HG02588 (cell line): ENCODE measurements at regions not wholly inside any gene's neighbourhood (a gene's known extent, or its start where the extent isn't known, plus 50 kb on each side); places are given as distances from the start of the nearest gene placed in this dataset.

Source experiments
- ATAC-seq: cut with Tn5 transposase; IDR thresholded peaks from one replicate; pipeline ENCODE4 v1.9.1; 2021; ENCODE audit warnings: mild to moderate bottlenecking, moderate library complexity; ENCODE audit not compliant: unreplicated experiment

- no peak for ATAC-seq
Measured at GRCh38 chr20:19807946-19808330, 49.9 kb downstream of the RIN2 start.

DNA sequence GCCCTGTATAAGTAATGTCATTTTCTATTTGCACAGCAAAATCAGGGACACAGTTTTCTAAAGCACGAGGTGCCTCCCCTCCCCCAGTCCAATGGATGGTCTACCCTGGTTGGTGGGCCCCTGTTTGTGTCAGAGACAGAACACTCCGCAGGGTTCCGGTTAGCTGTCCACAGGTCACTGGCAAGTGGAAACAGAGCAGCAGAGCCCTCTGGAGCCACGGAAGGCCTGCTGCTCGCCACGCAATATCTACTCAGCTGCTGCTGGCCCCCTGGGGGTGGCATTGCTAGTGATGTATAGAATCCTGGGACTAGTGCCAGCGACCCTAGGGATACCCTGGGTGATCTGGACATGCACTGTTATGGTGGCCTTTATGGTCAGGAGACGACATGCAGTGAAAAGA lies 50.4 kb downstream of the RIN2 start:
- ATAC-seq: no peak

DNA sequence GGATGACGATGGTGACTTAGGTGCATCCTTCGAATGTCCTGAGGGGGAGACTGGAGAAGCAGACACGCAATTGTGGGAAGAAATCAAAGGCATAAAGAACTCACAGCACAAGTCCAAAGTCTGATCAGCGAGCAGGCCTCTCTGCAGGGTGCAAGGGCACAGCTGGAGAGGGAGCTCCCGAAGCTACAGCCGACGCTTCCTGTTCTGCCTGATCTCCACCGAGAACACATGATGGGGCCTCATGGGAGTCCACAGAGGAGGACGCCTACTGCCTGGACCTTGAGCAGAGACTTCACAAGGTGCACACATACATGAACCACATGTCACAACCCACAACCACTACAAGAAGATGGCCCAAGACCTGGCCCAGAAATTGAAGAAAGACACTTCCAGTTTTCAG lies 51.4 kb downstream of the RIN2 start:
- no peak for ATAC-seq

- ATAC-seq: no peak
Measured at GRCh38 chr20:19811231-19811630, 53.2 kb downstream of the RIN2 start.

GRCh38 chr20:19812056-19812455 lies 54.0 kb downstream of the RIN2 start:
- no peak for ATAC-seq

DNA sequence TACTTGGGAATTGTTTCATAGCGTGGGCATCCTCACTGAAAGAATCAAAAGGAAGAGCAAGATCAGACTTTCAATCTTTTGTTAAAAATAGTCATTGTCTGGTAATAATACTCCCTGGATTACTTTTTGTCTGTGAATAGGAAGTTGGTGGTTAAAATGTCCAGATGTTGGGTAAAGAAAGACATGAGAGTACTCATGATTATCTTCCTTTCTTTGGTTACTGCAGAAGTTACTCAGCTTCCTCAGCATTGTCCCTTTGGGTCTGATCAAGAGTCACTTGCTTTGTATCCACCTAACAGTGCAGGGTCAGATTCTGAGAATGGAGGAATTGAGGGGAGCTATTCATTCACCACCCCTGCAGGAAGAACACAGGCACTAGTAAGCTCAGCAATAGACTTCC lies 54.6 kb downstream of the RIN2 start:
- no peak for ATAC-seq

GRCh38 chr20:19813846-19814640 lies 56.0 kb downstream of the RIN2 start:
- no peak for ATAC-seq

DNA sequence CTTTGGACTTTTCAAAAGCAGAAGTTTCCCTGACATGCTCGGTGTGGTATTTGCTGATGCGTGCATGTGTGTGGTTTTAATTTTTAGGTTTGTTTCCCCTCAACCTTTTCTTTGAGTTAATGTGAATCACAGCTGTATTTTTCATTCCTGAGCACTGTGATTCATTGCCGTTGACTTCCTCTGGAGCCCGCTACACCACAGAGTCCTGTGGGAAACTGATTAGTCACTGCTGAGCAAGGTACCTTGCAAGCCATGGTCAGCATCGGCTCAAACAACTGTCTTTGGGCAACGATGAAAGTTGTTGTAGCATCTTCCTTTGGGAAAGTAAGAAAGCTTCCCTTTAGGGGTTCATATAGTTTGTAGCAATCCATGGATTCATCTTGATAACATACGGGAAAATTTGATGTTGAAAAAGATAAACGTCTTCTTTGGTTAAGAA lies 57.5 kb downstream of the RIN2 start:
- no peak for ATAC-seq

GRCh38 chr20:19816386-19816785 lies 58.3 kb downstream of the RIN2 start:
- no peak for ATAC-seq

DNA sequence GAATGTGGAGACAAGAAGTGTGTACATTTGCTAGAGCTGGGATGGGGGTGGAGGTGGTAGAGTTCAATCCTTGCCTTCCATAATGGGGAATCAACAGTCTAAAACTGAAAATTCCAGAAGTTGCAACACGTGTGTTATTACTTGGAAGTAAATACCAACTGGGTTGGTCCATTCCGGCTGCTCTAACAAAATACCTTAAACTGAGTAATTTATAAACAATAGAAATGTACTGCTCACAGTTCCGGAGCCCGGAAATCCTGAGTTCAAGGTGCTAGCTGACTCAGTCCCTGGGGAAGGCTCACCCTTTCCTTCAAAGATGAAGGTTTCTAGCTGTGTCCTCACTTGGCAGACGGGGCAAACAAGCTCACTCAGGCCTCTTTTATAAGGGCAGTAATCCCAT lies 59.0 kb downstream of the RIN2 start:
- no peak for ATAC-seq

GRCh38 chr20:19819149-19819548 lies 61.1 kb downstream of the RIN2 start:
- ATAC-seq: no peak

GRCh38 chr20:19820555-19821211 lies 62.6 kb downstream of the RIN2 start:
- ATAC-seq: no peak

- no peak for ATAC-seq
Measured at GRCh38 chr20:19821606-19822005, 63.5 kb downstream of the RIN2 start.

DNA sequence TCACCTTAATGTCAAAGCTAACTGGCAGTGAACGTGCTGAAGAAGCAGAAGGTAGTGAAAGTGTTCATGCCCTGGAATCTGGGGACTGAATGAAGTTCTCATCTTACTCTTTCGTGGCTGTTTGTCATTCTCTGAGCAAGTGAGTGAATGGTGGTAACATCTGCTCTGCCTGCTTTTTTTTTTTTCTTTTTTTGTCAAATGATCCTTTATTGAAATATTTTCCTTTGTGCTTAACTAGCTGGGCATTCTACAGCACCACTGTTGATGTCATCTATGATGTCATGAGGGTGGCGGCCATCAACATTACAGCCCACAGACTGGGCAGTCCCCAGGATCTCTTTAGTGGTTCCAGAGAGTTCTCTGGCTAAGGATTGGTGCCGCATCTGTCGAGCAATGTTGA lies 65.2 kb downstream of the RIN2 start:
- ATAC-seq: no peak

GRCh38 chr20:19823971-19824370 lies 65.9 kb downstream of the RIN2 start:
- no peak for ATAC-seq

- no peak for ATAC-seq
Measured at GRCh38 chr20:19824861-19825260, 66.8 kb downstream of the RIN2 start.

DNA sequence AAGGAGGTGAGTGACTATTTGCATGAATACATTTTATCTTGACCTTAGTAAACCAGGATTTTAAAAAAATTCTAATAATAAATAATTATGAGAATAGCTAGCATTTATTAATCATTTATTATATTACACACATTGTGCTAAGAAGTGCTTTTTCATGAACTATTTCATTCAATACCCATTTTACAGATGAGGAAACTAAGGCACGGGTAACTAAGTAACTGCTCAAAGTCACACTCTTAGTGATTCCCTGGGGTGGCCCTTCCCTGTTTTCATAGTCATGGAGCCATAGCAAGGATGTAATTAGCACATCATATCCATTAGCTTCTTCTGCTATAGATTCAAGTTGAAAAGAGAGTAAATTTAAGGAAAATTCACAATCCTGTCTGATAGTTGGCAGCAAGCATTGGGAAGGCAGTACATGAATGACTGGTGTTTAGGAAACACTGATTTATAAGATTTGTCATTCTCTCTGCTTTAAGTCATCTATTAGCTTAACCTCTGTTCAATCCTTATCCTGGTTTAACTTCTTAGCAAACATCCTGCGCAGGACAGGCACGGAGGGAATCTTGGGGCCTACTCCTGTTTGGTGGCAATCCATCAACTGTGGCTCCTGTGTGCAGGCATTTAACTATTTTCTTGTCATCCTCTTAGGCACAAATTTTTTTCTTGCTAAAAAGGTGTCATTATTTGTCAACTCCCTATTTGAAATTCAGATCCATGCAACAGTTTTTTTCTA lies 68.3 kb downstream of the RIN2 start:
- no peak for ATAC-seq

DNA sequence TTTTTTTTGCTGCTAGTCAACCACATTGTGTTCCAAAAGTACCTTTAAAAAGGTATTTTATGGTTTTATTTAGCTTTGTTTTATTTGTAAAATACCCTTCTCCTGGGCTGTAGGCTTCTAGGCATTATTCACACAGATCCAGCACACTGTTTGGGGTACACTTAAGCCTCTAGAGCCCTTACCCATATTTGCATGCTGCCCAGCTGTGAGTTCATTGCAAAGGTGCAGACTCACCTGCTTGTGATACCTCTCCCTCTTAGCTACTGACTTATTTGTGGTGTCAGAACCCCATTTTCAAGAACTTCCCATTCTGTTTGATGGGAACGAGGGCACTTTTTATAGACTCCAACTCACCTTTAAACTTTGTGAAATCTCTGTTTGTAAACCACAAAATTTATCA lies 69.8 kb downstream of the RIN2 start:
- ATAC-seq: peak; percentile 8

DNA sequence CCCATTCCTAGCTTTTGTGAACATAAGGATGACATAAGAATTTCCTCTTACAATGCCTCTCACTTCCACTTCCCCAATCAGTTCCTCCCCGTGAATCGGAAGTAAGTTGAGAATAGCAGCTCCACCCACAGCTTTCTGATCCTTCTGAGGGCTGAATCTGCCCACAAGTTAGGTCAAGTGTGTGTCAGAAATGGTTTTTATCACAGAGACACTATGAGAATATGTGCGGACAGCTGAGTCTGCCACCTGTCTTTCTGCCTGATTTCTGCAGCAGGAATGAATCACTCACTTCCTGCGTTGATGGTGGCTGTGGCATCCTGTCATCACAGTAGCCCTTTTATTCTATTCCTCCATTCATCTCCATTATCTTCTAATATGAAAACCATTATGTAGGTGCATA lies 70.2 kb downstream of the RIN2 start:
- ATAC-seq: peak; percentile 73

DNA sequence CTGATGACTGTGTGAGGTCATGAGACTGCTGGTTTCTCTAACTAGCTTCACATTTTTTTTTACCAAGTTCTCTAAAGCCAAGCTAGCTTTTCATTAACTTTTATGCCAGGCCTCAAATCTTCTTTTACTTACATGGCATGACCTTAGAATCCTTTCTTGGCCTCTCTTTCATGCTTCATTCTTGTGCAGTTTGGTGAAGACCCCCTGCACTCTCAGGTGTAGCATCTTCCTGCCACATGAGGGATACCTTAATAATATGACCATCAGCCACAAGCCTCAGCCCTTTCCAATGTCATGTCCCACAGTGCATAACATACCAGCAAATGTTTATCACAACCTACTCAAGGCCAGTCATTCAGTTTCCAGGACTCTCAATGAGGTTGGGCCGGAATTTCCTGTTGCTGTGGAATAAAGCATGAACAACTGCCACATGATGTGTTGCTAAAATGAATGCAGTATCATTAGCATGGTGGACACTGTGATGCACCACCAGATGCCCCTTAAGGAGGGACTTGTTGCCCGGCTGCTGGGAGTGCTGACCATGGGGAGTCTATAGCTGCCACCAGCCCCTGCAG lies 72.2 kb downstream of the RIN2 start:
- ATAC-seq: no peak

- ATAC-seq: no peak
Measured at GRCh38 chr20:19832875-19833274, 74.8 kb downstream of the RIN2 start.

DNA sequence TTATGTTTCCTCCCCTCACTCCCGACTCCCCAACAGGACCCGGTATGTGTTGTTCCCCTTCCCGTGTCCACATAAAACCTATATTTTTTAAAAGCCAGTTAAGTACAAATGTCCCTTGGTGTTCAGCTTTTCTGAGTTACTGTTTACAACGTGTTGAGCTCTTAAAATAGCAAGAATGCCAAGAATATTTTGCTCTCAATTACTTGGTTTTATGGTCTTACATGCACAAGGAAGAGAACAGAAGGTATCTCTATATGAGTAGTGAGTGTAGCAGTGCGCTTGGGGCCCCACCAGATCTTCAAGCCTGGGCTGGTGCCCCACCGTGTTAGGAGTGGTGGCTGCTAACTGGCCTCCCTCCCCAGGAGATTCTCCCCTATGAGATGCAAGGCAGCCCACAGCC lies 75.3 kb downstream of the RIN2 start:
- ATAC-seq: no peak
